ENCODE measurements at regions not wholly inside any gene's neighbourhood (a gene's known extent, or its start where the extent isn't known, plus 50 kb on each side); places are given as distances from the start of the nearest gene placed in this dataset.

- TF ChIP-seq CTCF (IDR thresholded peaks at IDR 0.05), result no peak
- no peak for TF ChIP-seq POLR2A (IDR thresholded peaks at IDR 0.05)
Measured at GRCh38 chr13:61664801-61665705, 249.4 kb upstream of the PCDH20 start.
